ENCODE measurements at regions not wholly inside any gene's neighbourhood (a gene's known extent, or its start where the extent isn't known, plus 50 kb on each side); places are given as distances from the start of the nearest gene placed in this dataset.

GRCh38 chr2:43135583-43135982, 90.8 kb downstream of the ZFP36L2 start:
- no peak for TF ChIP-seq CTCF (IDR thresholded peaks at IDR 0.05; ENCODE audit: low read depth, low read length)
- TF ChIP-seq EZH2phosphoT487 (IDR thresholded peaks at IDR 0.05; ENCODE audit: low read depth) = no peak
